Ecto neural progenitor cell (in vitro differentiated cells): ENCODE measurements at regions not wholly inside any gene's neighbourhood (a gene's known extent, or its start where the extent isn't known, plus 50 kb on each side); places are given as distances from the start of the nearest gene placed in this dataset.

Experiments
- DNase-seq: peaks from one replicate; pipeline ENCODE4 v3.0.0-alpha.2; 2018; ENCODE audit warnings: low spot score

DNA sequence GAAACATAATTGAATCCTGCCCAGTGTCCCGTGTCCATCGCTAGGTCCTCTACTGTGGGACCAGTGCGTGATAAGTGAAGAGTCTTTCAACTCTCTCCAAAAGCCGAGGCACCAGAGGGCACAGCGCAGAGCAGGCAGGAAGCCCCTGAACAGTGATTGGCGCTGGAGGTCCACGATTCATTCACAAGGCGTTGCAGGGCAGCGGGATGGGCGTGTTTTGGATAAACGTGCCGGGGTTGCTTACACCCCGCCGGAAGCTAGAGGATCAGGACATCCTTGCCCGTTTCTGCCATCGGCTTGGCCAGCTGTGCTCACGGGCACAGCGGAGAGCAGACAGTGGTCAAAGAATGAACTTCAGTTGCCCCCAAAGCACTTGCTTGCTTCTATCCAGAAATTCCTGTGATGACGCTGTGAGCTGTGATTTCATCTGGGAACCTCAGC is 86.0 kb upstream of the PFKP start:
- DNase-seq, result no peak

DNA sequence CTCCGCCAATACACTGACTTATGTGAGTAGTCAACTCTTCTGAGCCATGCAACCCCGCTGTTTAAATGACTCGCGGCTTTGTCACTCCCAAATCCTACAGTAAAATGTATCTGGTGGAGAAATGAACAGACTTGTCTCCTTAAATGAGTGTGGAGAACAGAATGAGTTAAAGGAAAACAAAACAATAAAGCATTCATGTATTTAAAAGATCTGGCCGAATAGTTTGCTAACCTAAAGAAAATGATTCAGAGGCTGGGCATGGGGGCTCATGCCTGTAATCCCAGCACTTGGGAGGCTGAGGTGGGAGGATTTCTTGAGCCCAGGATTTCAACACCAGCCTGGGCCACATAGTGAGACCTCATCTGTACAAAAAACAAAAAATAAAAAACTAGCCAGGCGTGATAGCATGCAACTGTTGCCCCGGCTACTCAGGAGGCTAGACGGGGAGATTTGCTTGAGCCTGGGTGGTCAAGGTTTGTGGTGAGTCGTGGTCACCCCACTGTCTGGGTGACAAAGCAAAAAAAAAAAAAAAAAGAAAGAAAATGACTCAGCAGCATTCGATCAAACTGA is 86.5 kb upstream of the PFKP start:
- no peak for DNase-seq

GRCh38 chr10:2980116-2980515 is 87.2 kb upstream of the PFKP start:
- DNase-seq, result no peak

DNA sequence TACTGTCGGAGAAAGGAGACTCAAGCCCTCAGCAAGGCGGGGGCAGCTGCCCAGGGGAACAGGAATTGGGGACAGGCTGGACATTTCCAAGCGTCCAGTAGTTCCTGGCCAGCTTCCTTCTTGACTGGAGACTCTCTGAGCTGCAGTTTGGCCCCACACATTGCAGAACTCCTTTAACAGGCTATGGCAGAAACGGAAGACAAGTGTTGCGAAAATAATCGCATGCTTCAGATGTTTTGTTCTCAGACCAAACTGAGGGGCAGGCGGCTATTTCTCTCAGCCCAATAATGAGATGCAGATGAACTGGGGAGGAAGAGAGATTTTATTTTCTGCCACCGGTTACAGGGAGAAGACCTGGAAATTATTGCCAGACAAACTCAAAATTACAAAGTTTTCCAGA is 88.0 kb upstream of the PFKP start:
- no peak for DNase-seq

DNA sequence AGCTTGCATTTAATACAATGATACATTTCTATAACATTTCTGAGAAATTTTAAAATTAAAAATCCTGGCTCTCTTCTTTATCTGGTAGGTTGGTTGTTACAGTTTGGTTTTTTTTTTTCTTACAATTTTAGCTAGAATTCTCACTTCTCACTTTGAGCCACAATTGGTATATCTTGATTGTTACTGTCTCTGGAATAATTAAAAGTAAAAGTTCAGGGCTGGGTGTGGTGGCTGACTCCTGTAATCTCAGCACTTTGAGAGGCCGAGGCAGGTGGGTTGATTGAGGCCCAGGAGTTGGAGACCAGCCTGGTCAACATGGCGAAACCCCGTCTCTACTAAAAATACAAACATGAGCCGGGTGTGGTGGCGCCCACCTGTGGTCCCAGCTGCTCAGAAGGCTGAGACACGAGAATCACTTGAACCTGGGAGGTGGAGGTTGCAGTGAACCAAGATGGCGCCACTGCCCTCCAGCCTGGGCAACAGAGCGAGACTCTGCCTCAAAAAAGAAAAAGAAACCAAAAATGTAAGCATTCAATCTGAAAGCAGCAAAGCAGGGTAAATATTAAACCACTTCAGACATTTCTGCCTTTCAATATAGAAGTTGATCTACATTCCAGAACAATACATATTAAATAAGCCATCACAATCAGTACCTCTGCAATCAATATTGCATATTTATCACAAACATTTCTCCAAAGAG is 88.6 kb upstream of the PFKP start:
- DNase-seq, result no peak

- no peak for DNase-seq
These were observed 89.2 kb upstream of the PFKP start for GRCh38 chr10:2978111-2978510.

GRCh38 chr10:2974503-2975207 is 92.7 kb upstream of the PFKP start:
- DNase-seq, result no peak

GRCh38 chr10:2974083-2974482 is 93.3 kb upstream of the PFKP start:
- DNase-seq, result no peak

DNA sequence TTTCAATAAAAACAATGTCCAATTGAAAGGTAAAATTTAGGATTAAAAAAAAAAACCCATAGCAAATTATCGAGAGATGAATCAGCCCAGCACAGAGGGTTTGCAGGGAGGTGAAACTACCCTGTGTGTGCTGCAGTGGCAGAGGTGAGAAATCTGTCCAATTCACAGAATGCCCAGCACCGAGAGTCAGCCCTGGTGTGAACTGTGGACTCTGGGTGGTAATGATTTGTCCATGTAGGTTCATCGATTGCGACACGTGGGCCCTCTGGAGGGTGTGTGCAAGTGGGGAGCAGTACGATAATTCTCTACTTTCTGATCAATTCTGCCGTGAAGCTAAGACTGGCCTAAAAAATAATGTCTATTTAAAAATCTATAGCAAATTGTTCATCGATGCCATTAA is 94.5 kb upstream of the PFKP start:
- no peak for DNase-seq

- DNase-seq, result no peak
These were observed 95.1 kb upstream of the PFKP start for GRCh38 chr10:2972216-2972615.

GRCh38 chr10:2970190-2970823 is 97.0 kb upstream of the PFKP start:
- no peak for DNase-seq

DNA sequence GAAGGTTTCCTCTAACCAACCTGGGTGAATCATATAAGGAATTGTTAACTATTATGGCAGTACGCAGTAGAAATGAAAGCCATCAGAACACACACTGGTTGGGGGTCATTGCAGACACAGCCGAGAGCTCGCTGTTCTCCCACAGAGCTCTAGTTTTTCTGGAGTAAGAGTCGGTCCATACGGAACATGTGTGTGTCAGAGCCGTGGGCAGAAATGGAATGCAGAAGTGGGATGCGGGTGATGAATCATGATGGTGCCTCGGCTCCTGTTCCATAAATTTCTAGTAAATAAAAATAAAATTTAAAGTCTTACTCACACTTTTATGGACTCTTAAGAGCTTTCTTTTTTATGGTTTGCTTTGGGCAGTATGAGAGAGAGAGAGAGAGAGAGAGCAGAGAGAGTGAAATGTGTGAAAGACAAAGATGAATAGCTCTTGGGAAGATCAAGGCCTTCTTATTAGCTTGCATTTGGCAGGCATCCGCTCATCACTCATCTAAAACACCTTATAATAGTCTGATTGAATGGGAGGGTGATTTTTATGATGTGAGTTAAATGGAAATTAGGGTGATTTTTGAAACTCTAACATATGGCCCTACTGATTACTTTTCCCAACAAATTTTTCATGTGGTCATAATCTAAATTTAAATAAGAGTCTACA is 98.8 kb upstream of the PFKP start:
- DNase-seq, result no peak

GRCh38 chr10:2966134-2966533 is 101.2 kb upstream of the PFKP start:
- no peak for DNase-seq

DNA sequence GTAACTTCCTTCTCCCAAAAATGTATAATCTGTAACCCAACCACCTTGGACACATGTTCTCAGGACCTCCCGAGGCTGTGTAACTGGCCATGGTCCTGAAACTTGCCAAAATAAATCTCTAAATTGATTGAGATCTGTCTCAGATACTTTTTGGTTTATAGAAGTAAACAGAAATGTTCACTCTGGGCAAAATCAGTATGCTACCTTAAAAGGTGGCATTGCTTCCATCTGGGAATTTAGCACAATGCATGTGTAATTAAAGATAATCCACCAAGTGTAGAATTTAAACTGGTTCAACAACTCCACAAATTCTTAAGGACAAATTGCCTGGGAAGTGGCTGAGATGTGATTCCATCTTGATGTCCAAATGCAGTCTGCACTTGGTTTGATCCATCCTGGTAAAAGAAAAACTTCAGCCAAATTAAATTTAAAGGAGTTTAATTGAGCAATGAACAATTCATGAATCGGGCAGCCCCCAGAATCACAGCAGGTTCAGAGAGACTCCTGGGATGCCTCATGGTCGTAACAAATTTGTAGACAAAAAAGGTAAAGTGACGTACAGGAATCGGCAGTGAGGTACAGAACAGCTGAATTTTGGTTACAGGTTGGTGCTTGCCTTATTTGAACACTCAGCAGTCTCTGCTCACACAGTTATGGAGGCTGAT is 102.6 kb upstream of the PFKP start:
- DNase-seq, result no peak

GRCh38 chr10:2963889-2964631 is 103.3 kb upstream of the PFKP start:
- DNase-seq, result no peak

- DNase-seq, result no peak
These were observed 105.2 kb upstream of the PFKP start for GRCh38 chr10:2962194-2962593.

- DNase-seq, result no peak
These were observed 108.7 kb upstream of the PFKP start for GRCh38 chr10:2958659-2959058.

DNA sequence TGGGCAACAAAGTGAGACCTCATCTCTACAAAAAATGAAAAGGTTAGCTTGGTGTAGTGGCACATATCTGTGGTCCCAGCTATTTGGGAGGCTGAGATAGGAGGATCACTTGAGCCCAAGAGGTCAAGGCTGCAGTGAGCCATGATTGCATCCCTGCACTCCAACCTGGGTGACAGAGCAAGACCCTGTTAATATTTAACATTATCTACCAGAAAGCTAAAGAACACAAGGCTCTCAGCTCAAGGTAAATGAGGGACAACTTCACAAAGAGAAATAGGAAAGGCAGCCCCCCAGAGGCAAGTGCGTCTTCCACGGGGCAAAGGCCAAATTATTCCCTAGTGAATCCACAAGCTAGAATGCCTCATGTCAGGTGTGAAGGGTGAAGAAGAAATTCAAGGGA is 109.6 kb upstream of the PFKP start:
- no peak for DNase-seq

DNA sequence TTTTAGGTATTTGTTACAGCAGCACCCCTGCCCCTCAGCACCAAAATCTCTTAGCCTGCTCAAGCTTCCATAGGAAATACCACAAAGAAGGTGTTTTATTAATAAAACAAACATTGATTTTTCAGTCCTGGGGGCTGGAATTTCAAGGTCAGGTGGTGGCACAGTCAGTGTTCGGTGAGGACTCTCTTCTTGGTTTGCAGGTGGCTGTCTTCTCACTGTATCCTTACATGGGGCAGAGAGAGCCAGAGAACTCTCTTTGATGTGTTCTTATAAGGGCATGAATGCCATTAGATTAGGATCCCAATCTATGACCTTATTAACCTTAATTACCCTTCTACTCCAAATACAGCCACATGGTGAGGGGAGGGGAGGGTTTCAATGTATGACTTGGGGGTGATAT is 112.3 kb upstream of the PFKP start:
- DNase-seq, result no peak

DNA sequence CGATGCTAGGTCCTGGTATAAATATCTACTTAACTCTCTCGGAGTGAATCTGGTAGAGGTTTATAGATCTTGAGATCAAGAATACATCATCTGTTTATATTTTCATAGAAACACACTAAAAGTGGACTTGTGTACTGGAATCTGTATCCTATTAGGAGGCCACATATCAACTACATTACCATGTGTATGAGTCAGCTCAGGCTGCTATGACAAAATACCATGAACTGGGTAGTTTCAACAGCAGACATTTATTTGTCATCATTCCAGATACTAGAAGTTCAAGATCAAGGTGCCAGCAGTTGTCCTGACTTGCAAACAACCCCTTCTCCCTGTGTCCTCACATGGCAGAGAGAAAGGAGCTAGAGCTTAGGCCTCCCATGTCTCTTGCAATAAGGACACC is 113.9 kb upstream of the PFKP start:
- no peak for DNase-seq

DNA sequence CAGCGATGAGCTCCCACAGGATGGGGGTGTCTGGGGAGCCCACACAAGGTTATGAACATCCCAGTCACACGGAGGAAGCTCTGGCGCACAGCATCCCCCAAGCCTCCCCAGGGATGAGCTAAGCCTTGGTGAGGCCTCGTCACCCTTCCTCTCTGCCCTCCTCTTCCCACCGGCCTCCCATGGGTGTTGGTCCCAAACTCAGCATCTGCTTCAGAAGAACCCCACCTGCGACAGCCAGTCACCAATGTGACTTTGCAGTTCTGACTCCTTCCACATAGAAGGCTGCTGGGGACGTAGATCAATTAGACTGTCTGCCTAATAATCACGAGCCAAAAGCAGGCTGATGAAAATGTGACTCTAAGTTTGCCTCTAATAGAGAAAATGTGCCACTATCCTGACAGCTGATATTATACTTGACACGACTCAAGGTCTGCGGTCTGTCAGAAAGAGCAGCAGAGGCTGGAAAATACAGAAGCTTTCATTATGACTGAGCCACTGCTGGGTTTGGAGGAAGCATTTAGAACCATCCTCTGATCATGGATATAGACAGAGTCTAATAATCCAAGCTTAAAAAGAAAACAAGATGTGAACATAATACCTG is 116.0 kb upstream of the PFKP start:
- no peak for DNase-seq
